HCT116 (cell line): ENCODE measurements at regions not wholly inside any gene's neighbourhood (a gene's known extent, or its start where the extent isn't known, plus 50 kb on each side); places are given as distances from the start of the nearest gene placed in this dataset.
A peak's percentile ranks its signal among the peaks of the same experiment; 100 is the strongest.

Source experiments
- ATAC-seq: fragments of 200-7000 bp; cut with Tn5 transposase; 2 replicates; pipeline ENCODE4 v1.9.1; 2020; ENCODE audit warnings: mild to moderate bottlenecking, moderate library complexity
- BruUV-seq: library from RNA; stranded (reverse); fragments of 400-500 nt; replicated peaks from 2 replicates; lab custom pipeline; 2021; lab: Mats Ljungman, UMichigan
- CTCF ChIA-PET: fragments of 300-600 bp; sonication (Branson Sonifier 250); formaldehyde crosslinking; loops from one replicate; lab custom pipeline; 2021; ENCODE audit warnings: antibody characterized with exemption; lab: Charles Lee
- POLR2A ChIA-PET: fragments of 300-600, 350-600 bp; sonication (Branson Sonifier 250); formaldehyde crosslinking; loops from one replicate; lab custom pipeline; 2021; ENCODE audit warnings: antibody characterized with exemption; lab: Charles Lee
- RAD21 ChIA-PET, 2 experiments: fragments of 300-600 bp; sonication (Branson Sonifier 250); formaldehyde crosslinking; loops; one replicate each; lab custom pipeline; 2023; ENCODE audit warnings: low total read pairs in 2 of 2; ENCODE audit not compliant: uncharacterized antibody in 2 of 2, unreplicated experiment in 2 of 2, low non-redundant PET in 1 of 2; lab: Charles Lee
- DNase-seq: peaks from one replicate; pipeline ENCODE4 v3.0.0-alpha.2; 2010; ENCODE audit warnings: low read depth, low spot score
- H2AFZ ChIP-seq: fragments of 200-600 bp; shearing (Covaris generic), sonication (generic); 2 replicates; pipeline ENCODE4 v1.6.1; 2017; ENCODE audit warnings: low read depth, mixed run types, mixed read lengths, antibody characterized with exemption, low read length; ENCODE audit not compliant: poor library complexity, severe bottlenecking
- H3K27ac ChIP-seq: 2 replicates; pipeline ENCODE4 v1.5.1; 2012; ENCODE audit warnings: low read depth, low read length
- H3K27me3 ChIP-seq: fragments of 200-600 bp; sonication (generic); 2 replicates; pipeline ENCODE4 v1.6.1; 2016; ENCODE audit warnings: mixed run types, low read length, mixed read lengths; ENCODE audit not compliant: insufficient read depth
- H3K36me3 ChIP-seq, 2 experiments: fragments of 200-500 bp in 1 of 2; fragments of 200-600 bp in 1 of 2; sonication (Bioruptor generic) in 1 of 2; sonication (generic) in 1 of 2; 2 replicates each; pipeline versions ENCODE4 v1.5.1 to v1.6.1; 2014 to 2016; ENCODE audit warnings: low read length in 2 of 2, inconsistent platforms in 1 of 2, mixed read lengths in 1 of 2, mixed run types in 1 of 2; ENCODE audit not compliant: insufficient read depth in 2 of 2, control insufficient read depth in 1 of 2
- H3K4me1 ChIP-seq, 2 experiments: fragments of 200-600 bp in 1 of 2; sonication (generic) in 1 of 2; 2 replicates each; pipeline versions ENCODE4 v1.5.1 to v1.6.1; 2012 to 2017; ENCODE audit warnings: low read length in 2 of 2, inconsistent platforms in 1 of 2, mild to moderate bottlenecking in 1 of 2, mixed read lengths in 1 of 2, mixed run types in 1 of 2, moderate library complexity in 1 of 2; ENCODE audit not compliant: insufficient read depth in 2 of 2, control insufficient read depth in 1 of 2
- H3K4me2 ChIP-seq: fragments of 200-600 bp; sonication (generic); 2 replicates; pipeline ENCODE4 v1.6.1; 2017; ENCODE audit warnings: mixed run types, low read length, mixed read lengths
- H3K4me3 ChIP-seq, 2 experiments: fragments of 200-600 bp in 1 of 2; sonication (generic) in 1 of 2; replicated peaks in 1 of 2; 2 replicates each; pipeline ENCODE4 v1.5.1; 2011 to 2016; ENCODE audit warnings: low read length in 2 of 2, control low read depth in 1 of 2, low read depth in 1 of 2, mild to moderate bottlenecking in 1 of 2, mixed read lengths in 1 of 2, mixed run types in 1 of 2
- H3K79me2 ChIP-seq: fragments of 200-600 bp; sonication (generic); 2 replicates; pipeline ENCODE4 v1.6.1; 2017; ENCODE audit warnings: mild to moderate bottlenecking, mixed run types, low read length, moderate library complexity, mixed read lengths; ENCODE audit not compliant: insufficient read depth
- H3K9ac ChIP-seq: fragments of 200-600 bp; sonication (generic); 2 replicates; pipeline ENCODE4 v1.6.1; 2016; ENCODE audit warnings: low read length, mixed read lengths
- H3K9me2 ChIP-seq: fragments of 200-600 bp; sonication (generic), shearing (Covaris generic); 2 replicates; pipeline ENCODE4 v1.6.1; 2017; ENCODE audit warnings: mixed run types, mild to moderate bottlenecking, moderate library complexity; ENCODE audit not compliant: insufficient read depth
- H3K9me3 ChIP-seq, 2 experiments: fragments of 200-500 bp in 1 of 2; fragments of 200-600 bp in 1 of 2; sonication (Bioruptor generic) in 1 of 2; sonication (generic) in 1 of 2; 2 replicates each; pipeline ENCODE4 v1.6.1; 2014 to 2017; ENCODE audit warnings: low read length in 2 of 2, mixed read lengths in 2 of 2, inconsistent platforms in 1 of 2, low read depth in 1 of 2, mild to moderate bottlenecking in 1 of 2, mixed run types in 1 of 2, moderate library complexity in 1 of 2; ENCODE audit not compliant: control insufficient read depth in 1 of 2, insufficient read depth in 1 of 2
- H4K20me1 ChIP-seq: fragments of 200-600 bp; sonication (generic), shearing (Covaris generic); 2 replicates; pipeline ENCODE4 v1.6.1; 2017; ENCODE audit warnings: mixed run types, mild to moderate bottlenecking, moderate library complexity; ENCODE audit not compliant: insufficient read depth
- CBX3 ChIP-seq: IDR thresholded peaks from 2 replicates; pipeline ENCODE4 v1.6.1; 2012; ENCODE audit warnings: low read depth
- CEBPB ChIP-seq: IDR thresholded peaks from 2 replicates; pipeline ENCODE4 v1.6.1; 2012; ENCODE audit warnings: low read depth
- ELF1 ChIP-seq: IDR thresholded peaks from 2 replicates; pipeline ENCODE4 v1.6.1; 2012; ENCODE audit warnings: low read depth, borderline replicate concordance
- EZH2 ChIP-seq: fragments of 200-600 bp; sonication (generic); IDR thresholded peaks from 2 replicates; pipeline ENCODE4 v1.6.1; 2017; ENCODE audit warnings: antibody characterized with exemption, mixed run types
- EZH2phosphoT487 ChIP-seq: fragments of 200-600 bp; IDR thresholded peaks from 2 replicates; pipeline ENCODE4 v1.6.1; 2018; ENCODE audit warnings: antibody characterized with exemption, borderline replicate concordance
- FOSL1 ChIP-seq: IDR thresholded peaks from 2 replicates; pipeline ENCODE4 v1.6.1; 2012; ENCODE audit warnings: low read depth
- JUND ChIP-seq: IDR thresholded peaks from 2 replicates; pipeline ENCODE4 v1.6.1; 2012
- POLR2A ChIP-seq: IDR thresholded peaks from 2 replicates; pipeline ENCODE4 v1.7.0; 2011; ENCODE audit warnings: borderline replicate concordance; ENCODE audit not compliant: insufficient read depth, insufficient read length; ENCODE audit errors: extremely low read depth
- POLR2AphosphoS5 ChIP-seq: IDR thresholded peaks from 2 replicates; pipeline ENCODE4 v1.6.1; 2011; ENCODE audit warnings: mild to moderate bottlenecking, low read depth, low read length, moderate library complexity
- RAD21 ChIP-seq: IDR thresholded peaks from 2 replicates; pipeline ENCODE4 v1.6.1; 2012; ENCODE audit warnings: low read depth, mild to moderate bottlenecking
- SIN3A ChIP-seq: IDR thresholded peaks from 2 replicates; pipeline ENCODE4 v1.6.1; 2012; ENCODE audit warnings: low read depth
- SP1 ChIP-seq: IDR thresholded peaks from 2 replicates; pipeline ENCODE4 v1.6.1; 2012; ENCODE audit warnings: low read depth
- TCF7L2 ChIP-seq: IDR thresholded peaks from 2 replicates; pipeline ENCODE4 v1.7.0; 2011; ENCODE audit warnings: borderline replicate concordance, inconsistent platforms; ENCODE audit not compliant: insufficient read depth, insufficient read length; ENCODE audit errors: extremely low read depth
- YY1 ChIP-seq: IDR thresholded peaks from 2 replicates; pipeline ENCODE4 v1.6.1; 2011; ENCODE audit warnings: low read length, low read depth, moderate library complexity, mild to moderate bottlenecking; ENCODE audit not compliant: insufficient replicate concordance; ENCODE audit errors: extremely low read depth
- ZFX ChIP-seq: fragments of 450-650 bp; IDR thresholded peaks from 2 replicates; pipeline ENCODE4 v1.6.1; 2017
- ZNF274 ChIP-seq: fragments of 200-500 bp; sonication (Bioruptor generic); IDR thresholded peaks from 2 replicates; pipeline ENCODE4 v1.6.1; 2014; ENCODE audit warnings: mild to moderate bottlenecking, low read depth, low read length, inconsistent platforms
- intact Hi-C: fragments of 100-400 bp; cut with micrococcal nuclease; formaldehyde crosslinking; loops from 2 replicates; pipeline ENCODE4 v1.10.0; 2022
- TF ChIP-seq, protein P1 (sequence below): IDR thresholded peaks from 2 replicates; pipeline ENCODE4 v1.6.1; 2011; ENCODE audit warnings: mild to moderate bottlenecking, low read length, moderate library complexity; ENCODE audit not compliant: insufficient replicate concordance; ENCODE audit errors: extremely low read depth
- TF ChIP-seq, protein P2 (sequence below): IDR thresholded peaks from 2 replicates; pipeline ENCODE4 v1.6.1; 2012; ENCODE audit warnings: low read depth
- TF ChIP-seq, protein P3 (sequence below): IDR thresholded peaks from 2 replicates; pipeline ENCODE4 v1.6.1; 2012
- TF ChIP-seq, protein P4 (sequence below), 3 experiments: fragments of 200-600 bp in 1 of 3; sonication (generic) in 1 of 3; IDR thresholded peaks in 2 of 3; conservative IDR thresholded peaks in 1 of 3; 2 replicates each; pipeline ENCODE4 v1.5.1; 2012 to 2017; ENCODE audit warnings: low read depth in 2 of 3, low read length in 2 of 3, antibody characterized with exemption in 1 of 3, borderline replicate concordance in 1 of 3, control low read depth in 1 of 3, mild to moderate bottlenecking in 1 of 3, mixed read lengths in 1 of 3, mixed run types in 1 of 3, moderate library complexity in 1 of 3; ENCODE audit not compliant: insufficient read depth in 1 of 3

DNA sequence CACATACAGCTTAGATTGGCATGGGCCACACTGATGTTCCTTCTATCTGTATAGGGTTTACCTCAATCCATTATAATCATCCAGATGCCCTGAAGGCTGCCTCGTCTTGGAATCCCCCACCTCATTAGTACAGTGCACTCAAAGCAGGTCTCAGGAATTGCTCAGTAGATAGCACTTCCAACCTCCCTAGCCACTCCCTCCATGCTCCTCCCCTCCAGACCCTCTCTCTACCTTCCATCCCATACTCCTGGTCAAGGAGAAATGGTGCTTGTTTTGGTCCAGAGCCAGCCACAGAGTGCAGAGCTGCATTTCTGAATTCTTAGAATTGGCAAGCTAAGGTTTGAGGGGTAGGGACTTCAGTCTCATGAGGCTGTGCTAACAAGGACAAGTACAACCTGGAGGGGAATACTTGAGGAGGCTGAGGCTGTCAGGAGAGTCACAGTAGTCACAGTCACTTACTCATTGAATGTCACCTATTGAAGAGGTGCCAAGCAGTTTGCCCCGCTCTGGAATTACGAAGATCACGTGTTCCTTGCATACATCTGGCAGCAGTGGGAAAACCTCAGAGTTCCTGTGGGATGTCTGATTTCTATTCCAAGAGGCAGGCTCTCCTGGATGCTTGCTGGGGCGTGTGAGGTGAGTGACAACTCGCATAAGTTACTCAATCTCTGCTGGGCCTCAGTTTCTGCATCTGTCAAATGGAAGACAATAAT, 60.7 kb upstream of the ZNF746 start:
- no peak overlapping the region for H2AFZ ChIP-seq
- H3K9me3 ChIP-seq = no peaks in the 10 kb centered on the region
- no peak overlapping the region for H3K4me3 ChIP-seq
- ChIA-PET RAD21 (no interaction called here), CTCF (no interaction called here), POLR2A (no interaction called here)
- H3K79me2 ChIP-seq = peaks cover 10% of the 10 kb centered on the region; the same call in 1 of the 2 replicates
- intact Hi-C loops = no loop called here
- H3K27ac ChIP-seq = peak overlapping the region; percentile 33; the same call in 1 of the 2 replicates
- BruUV-seq = no TSS peak
- no peaks in the 10 kb centered on the region for H4K20me1 ChIP-seq
- H3K36me3 ChIP-seq = no peaks in the 10 kb centered on the region
- ATAC-seq = peak; percentile 90
- no peaks in the 10 kb centered on the region for H3K9me2 ChIP-seq
- H3K9ac ChIP-seq = no peak overlapping the region
- peak; percentile 91 for DNase-seq
- peaks cover 2 to 29% of the 10 kb centered on the region in 2 experiments; a peak in 3 of 4 replicates for H3K4me1 ChIP-seq
- peak overlapping the region; percentile 54 for H3K4me2 ChIP-seq
- no peaks in the 10 kb centered on the region for H3K27me3 ChIP-seq
- TF ChIP-seq ELF1 = no peak
- no peak for TF ChIP-seq ZNF274
- TF ChIP-seq, protein P1, sequence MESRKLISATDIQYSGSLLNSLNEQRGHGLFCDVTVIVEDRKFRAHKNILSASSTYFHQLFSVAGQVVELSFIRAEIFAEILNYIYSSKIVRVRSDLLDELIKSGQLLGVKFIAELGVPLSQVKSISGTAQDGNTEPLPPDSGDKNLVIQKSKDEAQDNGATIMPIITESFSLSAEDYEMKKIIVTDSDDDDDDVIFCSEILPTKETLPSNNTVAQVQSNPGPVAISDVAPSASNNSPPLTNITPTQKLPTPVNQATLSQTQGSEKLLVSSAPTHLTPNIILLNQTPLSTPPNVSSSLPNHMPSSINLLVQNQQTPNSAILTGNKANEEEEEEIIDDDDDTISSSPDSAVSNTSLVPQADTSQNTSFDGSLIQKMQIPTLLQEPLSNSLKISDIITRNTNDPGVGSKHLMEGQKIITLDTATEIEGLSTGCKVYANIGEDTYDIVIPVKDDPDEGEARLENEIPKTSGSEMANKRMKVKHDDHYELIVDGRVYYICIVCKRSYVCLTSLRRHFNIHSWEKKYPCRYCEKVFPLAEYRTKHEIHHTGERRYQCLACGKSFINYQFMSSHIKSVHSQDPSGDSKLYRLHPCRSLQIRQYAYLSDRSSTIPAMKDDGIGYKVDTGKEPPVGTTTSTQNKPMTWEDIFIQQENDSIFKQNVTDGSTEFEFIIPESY = no peak
- TF ChIP-seq YY1 = peak; percentile 18
- TF ChIP-seq EZH2phosphoT487 = no peak
- TF ChIP-seq, protein P2, sequence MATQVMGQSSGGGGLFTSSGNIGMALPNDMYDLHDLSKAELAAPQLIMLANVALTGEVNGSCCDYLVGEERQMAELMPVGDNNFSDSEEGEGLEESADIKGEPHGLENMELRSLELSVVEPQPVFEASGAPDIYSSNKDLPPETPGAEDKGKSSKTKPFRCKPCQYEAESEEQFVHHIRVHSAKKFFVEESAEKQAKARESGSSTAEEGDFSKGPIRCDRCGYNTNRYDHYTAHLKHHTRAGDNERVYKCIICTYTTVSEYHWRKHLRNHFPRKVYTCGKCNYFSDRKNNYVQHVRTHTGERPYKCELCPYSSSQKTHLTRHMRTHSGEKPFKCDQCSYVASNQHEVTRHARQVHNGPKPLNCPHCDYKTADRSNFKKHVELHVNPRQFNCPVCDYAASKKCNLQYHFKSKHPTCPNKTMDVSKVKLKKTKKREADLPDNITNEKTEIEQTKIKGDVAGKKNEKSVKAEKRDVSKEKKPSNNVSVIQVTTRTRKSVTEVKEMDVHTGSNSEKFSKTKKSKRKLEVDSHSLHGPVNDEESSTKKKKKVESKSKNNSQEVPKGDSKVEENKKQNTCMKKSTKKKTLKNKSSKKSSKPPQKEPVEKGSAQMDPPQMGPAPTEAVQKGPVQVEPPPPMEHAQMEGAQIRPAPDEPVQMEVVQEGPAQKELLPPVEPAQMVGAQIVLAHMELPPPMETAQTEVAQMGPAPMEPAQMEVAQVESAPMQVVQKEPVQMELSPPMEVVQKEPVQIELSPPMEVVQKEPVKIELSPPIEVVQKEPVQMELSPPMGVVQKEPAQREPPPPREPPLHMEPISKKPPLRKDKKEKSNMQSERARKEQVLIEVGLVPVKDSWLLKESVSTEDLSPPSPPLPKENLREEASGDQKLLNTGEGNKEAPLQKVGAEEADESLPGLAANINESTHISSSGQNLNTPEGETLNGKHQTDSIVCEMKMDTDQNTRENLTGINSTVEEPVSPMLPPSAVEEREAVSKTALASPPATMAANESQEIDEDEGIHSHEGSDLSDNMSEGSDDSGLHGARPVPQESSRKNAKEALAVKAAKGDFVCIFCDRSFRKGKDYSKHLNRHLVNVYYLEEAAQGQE = no peak
- peak; percentile 78; the same call in 1 of the 2 replicates for TF ChIP-seq JUND
- no peak for TF ChIP-seq POLR2A
- TF ChIP-seq, protein P3, sequence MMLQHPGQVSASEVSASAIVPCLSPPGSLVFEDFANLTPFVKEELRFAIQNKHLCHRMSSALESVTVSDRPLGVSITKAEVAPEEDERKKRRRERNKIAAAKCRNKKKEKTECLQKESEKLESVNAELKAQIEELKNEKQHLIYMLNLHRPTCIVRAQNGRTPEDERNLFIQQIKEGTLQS = no peak
- no peak for TF ChIP-seq ZFX
- TF ChIP-seq CEBPB = peak; percentile 79
- TF ChIP-seq RAD21 = no peak
- peak; percentile 74; the same call in 1 of the 2 replicates for TF ChIP-seq SP1
- TF ChIP-seq POLR2AphosphoS5 = peak; percentile 52; the same call in 1 of the 2 replicates
- TF ChIP-seq TCF7L2 = no peak
- TF ChIP-seq, protein P4, sequence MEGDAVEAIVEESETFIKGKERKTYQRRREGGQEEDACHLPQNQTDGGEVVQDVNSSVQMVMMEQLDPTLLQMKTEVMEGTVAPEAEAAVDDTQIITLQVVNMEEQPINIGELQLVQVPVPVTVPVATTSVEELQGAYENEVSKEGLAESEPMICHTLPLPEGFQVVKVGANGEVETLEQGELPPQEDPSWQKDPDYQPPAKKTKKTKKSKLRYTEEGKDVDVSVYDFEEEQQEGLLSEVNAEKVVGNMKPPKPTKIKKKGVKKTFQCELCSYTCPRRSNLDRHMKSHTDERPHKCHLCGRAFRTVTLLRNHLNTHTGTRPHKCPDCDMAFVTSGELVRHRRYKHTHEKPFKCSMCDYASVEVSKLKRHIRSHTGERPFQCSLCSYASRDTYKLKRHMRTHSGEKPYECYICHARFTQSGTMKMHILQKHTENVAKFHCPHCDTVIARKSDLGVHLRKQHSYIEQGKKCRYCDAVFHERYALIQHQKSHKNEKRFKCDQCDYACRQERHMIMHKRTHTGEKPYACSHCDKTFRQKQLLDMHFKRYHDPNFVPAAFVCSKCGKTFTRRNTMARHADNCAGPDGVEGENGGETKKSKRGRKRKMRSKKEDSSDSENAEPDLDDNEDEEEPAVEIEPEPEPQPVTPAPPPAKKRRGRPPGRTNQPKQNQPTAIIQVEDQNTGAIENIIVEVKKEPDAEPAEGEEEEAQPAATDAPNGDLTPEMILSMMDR (IDR thresholded peaks at IDR 0.05 in 2 of 3, conservative IDR thresholded peaks at IDR 0.05 in 1 of 3; ENCODE audit: borderline replicate concordance in 1 of 3, insufficient read depth in 1 of 3, low read depth in 2 of 3, low read length in 2 of 3) = no peak
- TF ChIP-seq FOSL1 = peak; percentile 92
- peak; percentile 79; the same call in 1 of the 2 replicates for TF ChIP-seq SIN3A
- peak; percentile 74 for TF ChIP-seq CBX3
- TF ChIP-seq EZH2 = no peak
